Neural cell (in vitro differentiated cells): ENCODE measurements at regions not wholly inside any gene's neighbourhood (a gene's known extent, or its start where the extent isn't known, plus 50 kb on each side); places are given as distances from the start of the nearest gene placed in this dataset.

Source experiments
- H2AFZ ChIP-seq: fragments of 200-600, 300-800 bp; sonication (generic), shearing (Covaris generic); 2 replicates; pipeline ENCODE4 v1.6.0; 2014; ENCODE audit warnings: low read depth, mild to moderate bottlenecking, antibody characterized with exemption, low read length, moderate library complexity
- H3F3A ChIP-seq: fragments of 200-600 bp; shearing (Covaris generic); 2 replicates; pipeline ENCODE4 v1.6.1; 2016; ENCODE audit warnings: mild to moderate bottlenecking, moderate library complexity, mixed read lengths, antibody characterized with exemption, low read length; ENCODE audit not compliant: insufficient read depth, poor library complexity, severe bottlenecking
- H3K27ac ChIP-seq: fragments of 200-600, 300-800 bp; sonication (generic), shearing (Covaris generic); 2 replicates; pipeline ENCODE4 v1.5.1; 2014; ENCODE audit warnings: mild to moderate bottlenecking, low read length, moderate library complexity
- H3K27me3 ChIP-seq: fragments of 300-800, 200-600 bp; sonication (generic), shearing (Covaris generic); 2 replicates; pipeline ENCODE4 v1.6.0; 2014; ENCODE audit warnings: mild to moderate bottlenecking, low read depth, low read length, moderate library complexity; ENCODE audit not compliant: insufficient read depth
- H3K36me3 ChIP-seq: fragments of 300-800, 200-600 bp; sonication (generic), shearing (Covaris generic); 2 replicates; pipeline ENCODE4 v1.5.1; 2014; ENCODE audit warnings: mild to moderate bottlenecking, antibody characterized with exemption, low read length, moderate library complexity; ENCODE audit not compliant: insufficient read depth
- H3K4me2 ChIP-seq: fragments of 300-800, 200-600 bp; sonication (generic), shearing (Covaris generic); 2 replicates; pipeline ENCODE4 v1.6.0; 2014; ENCODE audit warnings: mild to moderate bottlenecking, low read length
- H3K4me3 ChIP-seq: fragments of 300-800, 200-600 bp; sonication (generic), shearing (Covaris generic); 2 replicates; pipeline ENCODE4 v1.5.1; 2014; ENCODE audit warnings: mild to moderate bottlenecking, low read length, moderate library complexity
- H3K79me2 ChIP-seq: fragments of 200-600 bp; shearing (Covaris generic); replicated peaks from 2 replicates; pipeline ENCODE4 v1.6.0; 2014; ENCODE audit warnings: mild to moderate bottlenecking, low read length, moderate library complexity; ENCODE audit not compliant: insufficient read depth
- H3K9ac ChIP-seq: fragments of 300-800, 200-600 bp; sonication (generic), shearing (Covaris generic); 2 replicates; pipeline ENCODE4 v1.6.1; 2016; ENCODE audit warnings: mild to moderate bottlenecking, low read length, mixed read lengths
- H3K9me2 ChIP-seq: fragments of 200-600 bp; shearing (Covaris generic); 2 replicates; pipeline ENCODE4 v1.6.1; 2016; ENCODE audit warnings: mild to moderate bottlenecking, low read length, mixed read lengths; ENCODE audit not compliant: insufficient read depth
- H3K9me3 ChIP-seq: fragments of 200-600, 300-800 bp; sonication (generic), shearing (Covaris generic); 2 replicates; pipeline ENCODE4 v1.6.1; 2016; ENCODE audit warnings: mild to moderate bottlenecking, mixed run types, low read length, moderate library complexity, mixed read lengths
- H4K20me1 ChIP-seq: fragments of 200-600 bp; shearing (Covaris generic); 2 replicates; pipeline ENCODE4 v1.6.1; 2016; ENCODE audit warnings: mild to moderate bottlenecking, mixed run types; ENCODE audit not compliant: insufficient read depth
- EP300 ChIP-seq: fragments of 450-650 bp; conservative IDR thresholded peaks from 2 replicates; pipeline ENCODE4 v1.6.1; 2014; ENCODE audit warnings: antibody characterized with exemption, mild to moderate bottlenecking, moderate library complexity; ENCODE audit not compliant: poor library complexity, severe bottlenecking
- EZH2 ChIP-seq: fragments of 200-600, 300-800 bp; shearing (Covaris generic), sonication (generic); IDR thresholded peaks from 2 replicates; pipeline ENCODE4 v1.6.1; 2014; ENCODE audit warnings: antibody characterized with exemption, low read length, borderline replicate concordance, mild to moderate bottlenecking; ENCODE audit not compliant: insufficient read depth, poor library complexity, severe bottlenecking
- MXI1 ChIP-seq: fragments of 450-650 bp; conservative IDR thresholded peaks from 2 replicates; pipeline ENCODE4 v1.6.1; 2014; ENCODE audit warnings: antibody characterized with exemption, mild to moderate bottlenecking; ENCODE audit not compliant: poor library complexity, severe bottlenecking
- POLR2AphosphoS5 ChIP-seq: IDR thresholded peaks from 2 replicates; pipeline ENCODE4 v1.6.1; 2012
- RAD21 ChIP-seq: fragments of 450-650 bp; conservative IDR thresholded peaks from 2 replicates; pipeline ENCODE4 v1.6.1; 2014; ENCODE audit warnings: antibody characterized with exemption, mild to moderate bottlenecking, moderate library complexity
- SMC3 ChIP-seq: fragments of 450-650 bp; conservative IDR thresholded peaks from 2 replicates; pipeline ENCODE4 v1.6.1; 2014; ENCODE audit warnings: antibody characterized with exemption, mild to moderate bottlenecking, moderate library complexity; ENCODE audit not compliant: poor library complexity
- TAF1 ChIP-seq: IDR thresholded peaks from 2 replicates; pipeline ENCODE4 v1.6.1; 2012; ENCODE audit warnings: low read depth
- TF ChIP-seq, protein P1 (sequence below): fragments of 450-650 bp; IDR thresholded peaks from 2 replicates; pipeline ENCODE4 v1.5.1; 2014; ENCODE audit warnings: antibody characterized with exemption, mild to moderate bottlenecking, moderate library complexity; ENCODE audit not compliant: poor library complexity, severe bottlenecking
- TF ChIP-seq, protein P2 (sequence below): IDR thresholded peaks from 2 replicates; pipeline ENCODE4 v1.6.1; 2012; ENCODE audit warnings: borderline replicate concordance

DNA sequence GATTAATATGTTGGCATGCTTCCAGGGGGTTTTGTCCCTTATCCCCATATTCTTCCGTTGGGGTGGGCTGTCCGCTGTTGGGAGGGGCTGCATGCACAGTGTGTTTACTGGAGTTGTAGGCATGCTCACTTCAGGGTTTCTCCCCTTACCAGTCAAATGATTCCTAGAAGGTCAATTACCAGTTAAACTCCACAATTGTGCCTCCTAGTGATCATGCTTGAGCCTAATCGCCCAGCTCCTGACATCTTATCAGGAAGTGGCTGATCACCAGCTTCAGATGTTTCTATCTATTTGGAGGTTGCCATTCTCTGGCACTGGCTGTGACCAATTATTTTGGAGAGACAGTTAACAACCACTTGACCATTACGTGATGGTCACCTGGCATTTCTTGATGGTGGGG, 1090.0 kb downstream of the SLITRK5 start:
- Histone ChIP-seq H3K9me2 (no peaks in the 10 kb centered on the region), H3K27ac (no peak overlapping the region), H3K79me2 (no peaks in the 10 kb centered on the region), H3K27me3 (no peaks in the 10 kb centered on the region), H3K4me3 (no peak overlapping the region), H3K9ac (no peak overlapping the region), H3F3A (no peaks in the 10 kb centered on the region), H2AFZ (no peak overlapping the region), H3K9me3 (no peaks in the 10 kb centered on the region), H3K36me3 (no peaks in the 10 kb centered on the region), H4K20me1 (no peaks in the 10 kb centered on the region), H3K4me2 (no peak overlapping the region)
- TF ChIP-seq, protein P1, sequence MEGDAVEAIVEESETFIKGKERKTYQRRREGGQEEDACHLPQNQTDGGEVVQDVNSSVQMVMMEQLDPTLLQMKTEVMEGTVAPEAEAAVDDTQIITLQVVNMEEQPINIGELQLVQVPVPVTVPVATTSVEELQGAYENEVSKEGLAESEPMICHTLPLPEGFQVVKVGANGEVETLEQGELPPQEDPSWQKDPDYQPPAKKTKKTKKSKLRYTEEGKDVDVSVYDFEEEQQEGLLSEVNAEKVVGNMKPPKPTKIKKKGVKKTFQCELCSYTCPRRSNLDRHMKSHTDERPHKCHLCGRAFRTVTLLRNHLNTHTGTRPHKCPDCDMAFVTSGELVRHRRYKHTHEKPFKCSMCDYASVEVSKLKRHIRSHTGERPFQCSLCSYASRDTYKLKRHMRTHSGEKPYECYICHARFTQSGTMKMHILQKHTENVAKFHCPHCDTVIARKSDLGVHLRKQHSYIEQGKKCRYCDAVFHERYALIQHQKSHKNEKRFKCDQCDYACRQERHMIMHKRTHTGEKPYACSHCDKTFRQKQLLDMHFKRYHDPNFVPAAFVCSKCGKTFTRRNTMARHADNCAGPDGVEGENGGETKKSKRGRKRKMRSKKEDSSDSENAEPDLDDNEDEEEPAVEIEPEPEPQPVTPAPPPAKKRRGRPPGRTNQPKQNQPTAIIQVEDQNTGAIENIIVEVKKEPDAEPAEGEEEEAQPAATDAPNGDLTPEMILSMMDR: no peak
- TF ChIP-seq, protein P2, sequence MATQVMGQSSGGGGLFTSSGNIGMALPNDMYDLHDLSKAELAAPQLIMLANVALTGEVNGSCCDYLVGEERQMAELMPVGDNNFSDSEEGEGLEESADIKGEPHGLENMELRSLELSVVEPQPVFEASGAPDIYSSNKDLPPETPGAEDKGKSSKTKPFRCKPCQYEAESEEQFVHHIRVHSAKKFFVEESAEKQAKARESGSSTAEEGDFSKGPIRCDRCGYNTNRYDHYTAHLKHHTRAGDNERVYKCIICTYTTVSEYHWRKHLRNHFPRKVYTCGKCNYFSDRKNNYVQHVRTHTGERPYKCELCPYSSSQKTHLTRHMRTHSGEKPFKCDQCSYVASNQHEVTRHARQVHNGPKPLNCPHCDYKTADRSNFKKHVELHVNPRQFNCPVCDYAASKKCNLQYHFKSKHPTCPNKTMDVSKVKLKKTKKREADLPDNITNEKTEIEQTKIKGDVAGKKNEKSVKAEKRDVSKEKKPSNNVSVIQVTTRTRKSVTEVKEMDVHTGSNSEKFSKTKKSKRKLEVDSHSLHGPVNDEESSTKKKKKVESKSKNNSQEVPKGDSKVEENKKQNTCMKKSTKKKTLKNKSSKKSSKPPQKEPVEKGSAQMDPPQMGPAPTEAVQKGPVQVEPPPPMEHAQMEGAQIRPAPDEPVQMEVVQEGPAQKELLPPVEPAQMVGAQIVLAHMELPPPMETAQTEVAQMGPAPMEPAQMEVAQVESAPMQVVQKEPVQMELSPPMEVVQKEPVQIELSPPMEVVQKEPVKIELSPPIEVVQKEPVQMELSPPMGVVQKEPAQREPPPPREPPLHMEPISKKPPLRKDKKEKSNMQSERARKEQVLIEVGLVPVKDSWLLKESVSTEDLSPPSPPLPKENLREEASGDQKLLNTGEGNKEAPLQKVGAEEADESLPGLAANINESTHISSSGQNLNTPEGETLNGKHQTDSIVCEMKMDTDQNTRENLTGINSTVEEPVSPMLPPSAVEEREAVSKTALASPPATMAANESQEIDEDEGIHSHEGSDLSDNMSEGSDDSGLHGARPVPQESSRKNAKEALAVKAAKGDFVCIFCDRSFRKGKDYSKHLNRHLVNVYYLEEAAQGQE: no peak

DNA sequence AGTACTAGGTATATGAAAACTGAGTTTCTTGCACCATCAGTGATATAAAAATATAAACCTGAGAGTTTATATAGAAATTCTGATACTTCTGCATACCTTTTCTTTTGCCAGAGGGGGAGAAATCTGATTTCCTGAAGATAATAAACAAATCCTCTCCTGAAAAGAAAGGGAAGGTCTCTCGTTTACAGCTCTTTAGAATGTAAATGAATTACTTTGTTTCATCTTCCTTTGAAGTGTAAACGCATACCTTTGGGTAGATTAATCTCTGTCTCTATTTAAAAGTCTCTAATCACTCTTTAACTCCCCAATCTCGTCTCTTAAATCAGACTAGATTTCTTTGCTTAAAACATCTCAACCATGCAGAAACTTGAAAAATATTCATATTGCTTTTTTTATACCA, 1092.9 kb downstream of the SLITRK5 start:
- H3K9me2 ChIP-seq: no peaks in the 10 kb centered on the region
- TF ChIP-seq, protein P1: no peak
- TF ChIP-seq EZH2 (no peak), POLR2AphosphoS5 (no peak), MXI1 (no peak), EP300 (no peak)
- H3K27ac ChIP-seq: no peak overlapping the region
- H3K9ac ChIP-seq: no peak overlapping the region
- no peak overlapping the region for H3K4me3 ChIP-seq
- no peaks in the 10 kb centered on the region for H3K79me2 ChIP-seq
- no peaks in the 10 kb centered on the region for H4K20me1 ChIP-seq
- H3K36me3 ChIP-seq: no peaks in the 10 kb centered on the region
- no peak overlapping the region for H2AFZ ChIP-seq
- H3F3A ChIP-seq: no peaks in the 10 kb centered on the region
- no peaks in the 10 kb centered on the region for H3K9me3 ChIP-seq
- H3K4me2 ChIP-seq: no peak overlapping the region
- H3K27me3 ChIP-seq: no peaks in the 10 kb centered on the region

DNA sequence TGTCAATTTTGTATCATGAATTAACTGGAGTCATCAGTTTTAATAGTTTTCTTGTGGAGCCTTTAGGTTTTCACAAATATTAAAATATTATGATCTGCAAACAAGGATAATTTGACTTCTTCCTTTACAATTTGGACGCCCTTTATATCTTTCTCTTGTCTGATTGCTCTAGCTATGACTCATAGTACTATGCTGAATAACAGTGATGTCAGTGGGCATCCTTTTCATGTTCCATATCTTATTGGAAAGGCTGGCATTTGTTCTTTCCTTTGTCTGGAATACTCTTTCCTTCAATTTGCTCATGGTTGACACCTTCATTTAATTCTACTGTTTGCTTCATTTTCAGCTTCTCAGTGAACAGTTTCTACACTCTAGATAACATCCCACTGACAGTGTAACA, 1129.3 kb downstream of the SLITRK5 start:
- no peak overlapping the region for H3K4me2 ChIP-seq
- H3K9ac ChIP-seq: no peak overlapping the region
- TF ChIP-seq EP300 (no peak), RAD21 (no peak), MXI1 (no peak), TAF1 (no peak), EZH2 (no peak), POLR2AphosphoS5 (no peak), SMC3 (no peak)
- TF ChIP-seq, protein P2: no peak
- TF ChIP-seq, protein P1: no peak

More for the DNA sequence above, 1129.3 kb downstream of the SLITRK5 start:
- no peak overlapping the region for H2AFZ ChIP-seq
- no peaks in the 10 kb centered on the region for H4K20me1 ChIP-seq
- H3K9me2 ChIP-seq: no peaks in the 10 kb centered on the region
- H3K4me3 ChIP-seq: no peak overlapping the region
- H3K9me3 ChIP-seq: no peaks in the 10 kb centered on the region
- no peaks in the 10 kb centered on the region for H3K79me2 ChIP-seq
- H3K27ac ChIP-seq: no peak overlapping the region
- no peaks in the 10 kb centered on the region for H3F3A ChIP-seq
- no peaks in the 10 kb centered on the region for H3K27me3 ChIP-seq
- H3K36me3 ChIP-seq: no peaks in the 10 kb centered on the region
